ENCODE measurements at regions not wholly inside any gene's neighbourhood (a gene's known extent, or its start where the extent isn't known, plus 50 kb on each side); places are given as distances from the start of the nearest gene placed in this dataset.

GRCh38 chr3:162195147-162195546, 698.5 kb downstream of the OTOL1 start:
- no peak overlapping the region for H3K4me3 ChIP-seq (ENCODE audit: control insufficient read depth in 1 of 2, extremely low read depth in 1 of 2, low read length in 1 of 2)
- H3K4me3 Mint-ChIP-seq, result no peak overlapping the region
- ATAC-seq (replicated peaks in 1 of 4), result no peak
- no peak overlapping the region for H3K27ac Mint-ChIP-seq
- H3K9me3 ChIP-seq, result no peaks in the 10 kb centered on the region
- H3K36me3 Mint-ChIP-seq, result no peaks in the 10 kb centered on the region
- H3K27me3 ChIP-seq (replicated peaks in 1 of 2; ENCODE audit: control insufficient read depth in 2 of 2, extremely low read depth in 1 of 2, insufficient read depth in 2 of 2, low read length in 1 of 2), result no peaks in the 10 kb centered on the region
- no peaks in the 10 kb centered on the region for H3K36me3 ChIP-seq (ENCODE audit: control insufficient read depth in 2 of 2, extremely low read depth in 1 of 2, insufficient read depth in 1 of 2, low read length in 1 of 2)
- H3K4me1 Mint-ChIP-seq, result no peaks in the 10 kb centered on the region
- H3K27ac ChIP-seq (ENCODE audit: low read length), result no peak overlapping the region
- no peaks in the 10 kb centered on the region for H3K4me1 ChIP-seq (ENCODE audit: control insufficient read depth in 1 of 2, extremely low read depth in 1 of 2, insufficient read depth in 2 of 2, low read length in 2 of 2)
- ChIA-PET CTCF (no interaction called here), POLR2A (no interaction called here)
- no peaks in the 10 kb centered on the region for H3K27me3 Mint-ChIP-seq
- DNase-seq, result no peak
- WGBS (ENCODE audit: insufficient coverage), result no CpG with 5 or more reads among the region's 3 CpGs
- peaks cover 3 to 11% (median 5%) of the 10 kb centered on the region in 3 donors for H3K9me3 Mint-ChIP-seq

- no peak overlapping the region for H3K4me3 Mint-ChIP-seq
- no peaks in the 10 kb centered on the region for H3K36me3 Mint-ChIP-seq
- H3K4me1 Mint-ChIP-seq, result no peaks in the 10 kb centered on the region
- Histone ChIP-seq H3K9me3 (no peaks in the 10 kb centered on the region), H3K4me1 (ENCODE audit: control insufficient read depth in 1 of 2, extremely low read depth in 1 of 2, insufficient read depth in 2 of 2, low read length in 2 of 2) (no peaks in the 10 kb centered on the region), H3K4me3 (ENCODE audit: control insufficient read depth in 1 of 2, extremely low read depth in 1 of 2, low read length in 1 of 2) (no peak overlapping the region), H3K27ac (ENCODE audit: low read length) (no peak overlapping the region), H3K36me3 (ENCODE audit: control insufficient read depth in 2 of 2, extremely low read depth in 1 of 2, insufficient read depth in 1 of 2, low read length in 1 of 2) (no peaks in the 10 kb centered on the region), H3K27me3 (replicated peaks in 1 of 2; ENCODE audit: control insufficient read depth in 2 of 2, extremely low read depth in 1 of 2, insufficient read depth in 2 of 2, low read length in 1 of 2) (no peaks in the 10 kb centered on the region)
- CTCF ChIA-PET, result no interaction called here
- no CpG with 5 or more reads among the region's 2 CpGs for WGBS (ENCODE audit: insufficient coverage)
- POLR2A ChIA-PET, result interaction anchor here in 1 of 2 donors (0.7 kb wide), 1 partner anchor 120 kb away, joined by 5 read pairs; no protein-coding TSS in a partner anchor
- ATAC-seq (replicated peaks in 1 of 4) (no peak), DNase-seq (no peak)
- no peaks in the 10 kb centered on the region for H3K27me3 Mint-ChIP-seq
- H3K27ac Mint-ChIP-seq, result no peak overlapping the region
- H3K9me3 Mint-ChIP-seq, result peaks cover 4 to 5% (median 4%) of the 10 kb centered on the region in 3 donors
Observed at GRCh38 chr3:162196964-162197363, 700.4 kb downstream of the OTOL1 start.

- no peaks in the 10 kb centered on the region for H3K36me3 ChIP-seq (ENCODE audit: control insufficient read depth in 2 of 2, extremely low read depth in 1 of 2, insufficient read depth in 1 of 2, low read length in 1 of 2)
- no peaks in the 10 kb centered on the region for H3K4me1 Mint-ChIP-seq
- POLR2A ChIA-PET, result interaction anchor here in 1 of 2 donors (0.7 kb wide), 1 partner anchor 8 kb away, joined by 3 read pairs; no protein-coding TSS in a partner anchor
- H3K9me3 ChIP-seq, result no peaks in the 10 kb centered on the region
- 100% methylated on average over 1 of the region's 7 CpGs for WGBS (ENCODE audit: insufficient coverage)
- no peaks in the 10 kb centered on the region for H3K27me3 ChIP-seq (replicated peaks in 1 of 2; ENCODE audit: control insufficient read depth in 2 of 2, extremely low read depth in 1 of 2, insufficient read depth in 2 of 2, low read length in 1 of 2)
- H3K4me1 ChIP-seq (ENCODE audit: control insufficient read depth in 1 of 2, extremely low read depth in 1 of 2, insufficient read depth in 2 of 2, low read length in 2 of 2), result no peaks in the 10 kb centered on the region
- CTCF ChIA-PET, result no interaction called here
- ATAC-seq (replicated peaks in 1 of 4) (no peak), DNase-seq (no peak)
- no peak overlapping the region for H3K4me3 Mint-ChIP-seq
- peaks cover 0 to 8% (median 0%) of the 10 kb centered on the region in 3 donors for H3K9me3 Mint-ChIP-seq
- H3K36me3 Mint-ChIP-seq, result no peaks in the 10 kb centered on the region
- H3K4me3 ChIP-seq (ENCODE audit: control insufficient read depth in 1 of 2, extremely low read depth in 1 of 2, low read length in 1 of 2), result no peak overlapping the region
- no peak overlapping the region for H3K27ac Mint-ChIP-seq
- no peak overlapping the region for H3K27ac ChIP-seq (ENCODE audit: low read length)
- no peaks in the 10 kb centered on the region for H3K27me3 Mint-ChIP-seq
Observed at GRCh38 chr3:162200836-162201235, 704.2 kb downstream of the OTOL1 start.

GRCh38 chr3:162206648-162207047, 710.0 kb downstream of the OTOL1 start:
- Histone ChIP-seq H3K4me1 (ENCODE audit: control insufficient read depth in 1 of 2, extremely low read depth in 1 of 2, insufficient read depth in 2 of 2, low read length in 2 of 2) (no peaks in the 10 kb centered on the region), H3K36me3 (ENCODE audit: control insufficient read depth in 2 of 2, extremely low read depth in 1 of 2, insufficient read depth in 1 of 2, low read length in 1 of 2) (no peaks in the 10 kb centered on the region), H3K27me3 (replicated peaks in 1 of 2; ENCODE audit: control insufficient read depth in 2 of 2, extremely low read depth in 1 of 2, insufficient read depth in 2 of 2, low read length in 1 of 2) (no peaks in the 10 kb centered on the region), H3K9me3 (no peaks in the 10 kb centered on the region), H3K4me3 (ENCODE audit: control insufficient read depth in 1 of 2, extremely low read depth in 1 of 2, low read length in 1 of 2) (no peak overlapping the region), H3K27ac (ENCODE audit: low read length) (no peak overlapping the region)
- DNase-seq, result no peak
- Mint-ChIP-seq H3K4me1 (no peaks in the 10 kb centered on the region), H3K4me3 (no peak overlapping the region), H3K9me3 (peaks cover 0 to 4% (median 0%) of the 10 kb centered on the region in 3 donors), H3K27me3 (no peaks in the 10 kb centered on the region), H3K36me3 (no peaks in the 10 kb centered on the region), H3K27ac (no peak overlapping the region)
- CTCF ChIA-PET, result no interaction called here
- no peak for ATAC-seq (replicated peaks in 1 of 4)
- WGBS (ENCODE audit: insufficient coverage), result no CpG with 5 or more reads among the region's 1 CpG
- POLR2A ChIA-PET, result no interaction called here

GRCh38 chr3:162211470-162211869, 714.9 kb downstream of the OTOL1 start:
- no peak overlapping the region for H3K4me3 ChIP-seq (ENCODE audit: control insufficient read depth in 1 of 2, extremely low read depth in 1 of 2, low read length in 1 of 2)
- ATAC-seq (replicated peaks in 1 of 4) (no peak), DNase-seq (no peak)
- H3K9me3 ChIP-seq, result no peaks in the 10 kb centered on the region
- no peaks in the 10 kb centered on the region for H3K4me1 ChIP-seq (ENCODE audit: control insufficient read depth in 1 of 2, extremely low read depth in 1 of 2, insufficient read depth in 2 of 2, low read length in 2 of 2)
- ChIA-PET CTCF (no interaction called here), POLR2A (interaction anchor here in 1 of 2 donors (0.5 kb wide), 1 partner anchor 165 kb away, joined by 3 read pairs; no protein-coding TSS in a partner anchor)
- no peaks in the 10 kb centered on the region for H3K27me3 Mint-ChIP-seq
- H3K4me1 Mint-ChIP-seq, result no peaks in the 10 kb centered on the region
- H3K27ac ChIP-seq (ENCODE audit: low read length), result no peak overlapping the region
- peaks cover 0 to 8% (median 3%) of the 10 kb centered on the region in 3 donors for H3K9me3 Mint-ChIP-seq
- no peak overlapping the region for H3K27ac Mint-ChIP-seq
- no peaks in the 10 kb centered on the region for H3K36me3 Mint-ChIP-seq
- H3K36me3 ChIP-seq (ENCODE audit: control insufficient read depth in 2 of 2, extremely low read depth in 1 of 2, insufficient read depth in 1 of 2, low read length in 1 of 2), result no peaks in the 10 kb centered on the region
- H3K4me3 Mint-ChIP-seq, result no peak overlapping the region
- no peaks in the 10 kb centered on the region for H3K27me3 ChIP-seq (replicated peaks in 1 of 2; ENCODE audit: control insufficient read depth in 2 of 2, extremely low read depth in 1 of 2, insufficient read depth in 2 of 2, low read length in 1 of 2)

GRCh38 chr3:162213196-162213595, 716.6 kb downstream of the OTOL1 start:
- WGBS (ENCODE audit: insufficient coverage), result no CpG with 5 or more reads among the region's 2 CpGs
- POLR2A ChIA-PET, result no interaction called here
- H3K9me3 Mint-ChIP-seq, result peaks cover 0 to 12% (median 3%) of the 10 kb centered on the region in 3 donors

GRCh38 chr3:162213956-162214355, 717.3 kb downstream of the OTOL1 start:
- Histone ChIP-seq H3K4me1 (ENCODE audit: control insufficient read depth in 1 of 2, extremely low read depth in 1 of 2, insufficient read depth in 2 of 2, low read length in 2 of 2) (no peaks in the 10 kb centered on the region), H3K27me3 (replicated peaks in 1 of 2; ENCODE audit: control insufficient read depth in 2 of 2, extremely low read depth in 1 of 2, insufficient read depth in 2 of 2, low read length in 1 of 2) (no peaks in the 10 kb centered on the region), H3K27ac (ENCODE audit: low read length) (no peak overlapping the region), H3K36me3 (ENCODE audit: control insufficient read depth in 2 of 2, extremely low read depth in 1 of 2, insufficient read depth in 1 of 2, low read length in 1 of 2) (no peaks in the 10 kb centered on the region), H3K4me3 (ENCODE audit: control insufficient read depth in 1 of 2, extremely low read depth in 1 of 2, low read length in 1 of 2) (no peak overlapping the region), H3K9me3 (no peaks in the 10 kb centered on the region)
- no peak for ATAC-seq (replicated peaks in 1 of 4)
- Mint-ChIP-seq H3K4me1 (no peaks in the 10 kb centered on the region), H3K27ac (no peak overlapping the region), H3K27me3 (no peaks in the 10 kb centered on the region), H3K9me3 (peaks cover 0 to 12% (median 3%) of the 10 kb centered on the region in 3 donors), H3K36me3 (no peaks in the 10 kb centered on the region), H3K4me3 (no peak overlapping the region)
- POLR2A ChIA-PET, result no interaction called here
- no peak for DNase-seq
- CTCF ChIA-PET, result no interaction called here
- no CpG with 5 or more reads among the region's 3 CpGs for WGBS (ENCODE audit: insufficient coverage)

More at GRCh38 chr3:162213196-162213595, 716.6 kb downstream of the OTOL1 start:
- CTCF ChIA-PET, result no interaction called here
- no peak overlapping the region for H3K4me3 Mint-ChIP-seq
- no peaks in the 10 kb centered on the region for H3K4me1 Mint-ChIP-seq
- DNase-seq (no peak), ATAC-seq (replicated peaks in 1 of 4) (no peak)
- no peaks in the 10 kb centered on the region for H3K36me3 Mint-ChIP-seq
- no peak overlapping the region for H3K27ac ChIP-seq (ENCODE audit: low read length)
- H3K4me1 ChIP-seq (ENCODE audit: control insufficient read depth in 1 of 2, extremely low read depth in 1 of 2, insufficient read depth in 2 of 2, low read length in 2 of 2), result no peaks in the 10 kb centered on the region
- no peak overlapping the region for H3K27ac Mint-ChIP-seq
- no peak overlapping the region for H3K4me3 ChIP-seq (ENCODE audit: control insufficient read depth in 1 of 2, extremely low read depth in 1 of 2, low read length in 1 of 2)
- no peaks in the 10 kb centered on the region for H3K27me3 ChIP-seq (replicated peaks in 1 of 2; ENCODE audit: control insufficient read depth in 2 of 2, extremely low read depth in 1 of 2, insufficient read depth in 2 of 2, low read length in 1 of 2)
- no peaks in the 10 kb centered on the region for H3K27me3 Mint-ChIP-seq
- H3K9me3 ChIP-seq, result no peaks in the 10 kb centered on the region
- no peaks in the 10 kb centered on the region for H3K36me3 ChIP-seq (ENCODE audit: control insufficient read depth in 2 of 2, extremely low read depth in 1 of 2, insufficient read depth in 1 of 2, low read length in 1 of 2)

All from T-cell (primary cell).